Ovary (tissue), 3 donors: ENCODE measurements at regions not wholly inside any gene's neighbourhood (a gene's known extent, or its start where the extent isn't known, plus 50 kb on each side); places are given as distances from the start of the nearest gene placed in this dataset.

Source experiments
- POLR2A ChIP-seq: fragments of 450-650 bp; IDR thresholded peaks from one replicate; pipeline ENCODE4 v1.6.1; 2017; ENCODE audit warnings: antibody characterized with exemption, mild to moderate bottlenecking, moderate library complexity
- TF ChIP-seq, protein P1 (sequence below), 3 donors: fragments of 450-650 bp in 2 of 3; fragments of 200-600 bp in 1 of 3; IDR thresholded peaks; one replicate each; pipeline versions ENCODE4 v1.5.1 to v1.8.0; 2016 to 2022; ENCODE audit warnings: antibody characterized with exemption in 3 of 3, mild to moderate bottlenecking in 1 of 3
- donor health status: DM: no; HTN: no; CAD: no.

DNA sequence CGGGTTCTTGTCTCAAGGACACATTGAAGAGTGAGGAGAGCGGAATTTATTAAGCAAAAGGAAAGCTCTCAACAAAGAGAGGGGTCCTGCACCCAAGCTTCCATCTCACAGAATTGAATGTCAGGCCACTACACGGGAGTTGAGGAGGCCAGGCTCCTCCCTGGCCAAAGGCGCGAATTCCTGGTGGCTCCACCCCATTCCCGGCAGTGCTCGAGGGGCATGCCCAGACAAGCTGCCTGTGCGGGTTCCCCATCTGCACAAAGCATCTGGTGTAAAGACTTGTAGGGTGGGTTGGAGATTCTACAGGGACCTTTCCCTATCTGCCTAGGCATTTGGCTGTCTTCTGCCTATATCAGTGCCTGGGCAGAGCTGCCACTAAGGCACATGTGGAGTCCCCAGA, 648.5 kb upstream of the PKN2 start:
- no peak for TF ChIP-seq POLR2A
- TF ChIP-seq, protein P1, sequence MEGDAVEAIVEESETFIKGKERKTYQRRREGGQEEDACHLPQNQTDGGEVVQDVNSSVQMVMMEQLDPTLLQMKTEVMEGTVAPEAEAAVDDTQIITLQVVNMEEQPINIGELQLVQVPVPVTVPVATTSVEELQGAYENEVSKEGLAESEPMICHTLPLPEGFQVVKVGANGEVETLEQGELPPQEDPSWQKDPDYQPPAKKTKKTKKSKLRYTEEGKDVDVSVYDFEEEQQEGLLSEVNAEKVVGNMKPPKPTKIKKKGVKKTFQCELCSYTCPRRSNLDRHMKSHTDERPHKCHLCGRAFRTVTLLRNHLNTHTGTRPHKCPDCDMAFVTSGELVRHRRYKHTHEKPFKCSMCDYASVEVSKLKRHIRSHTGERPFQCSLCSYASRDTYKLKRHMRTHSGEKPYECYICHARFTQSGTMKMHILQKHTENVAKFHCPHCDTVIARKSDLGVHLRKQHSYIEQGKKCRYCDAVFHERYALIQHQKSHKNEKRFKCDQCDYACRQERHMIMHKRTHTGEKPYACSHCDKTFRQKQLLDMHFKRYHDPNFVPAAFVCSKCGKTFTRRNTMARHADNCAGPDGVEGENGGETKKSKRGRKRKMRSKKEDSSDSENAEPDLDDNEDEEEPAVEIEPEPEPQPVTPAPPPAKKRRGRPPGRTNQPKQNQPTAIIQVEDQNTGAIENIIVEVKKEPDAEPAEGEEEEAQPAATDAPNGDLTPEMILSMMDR (IDR thresholded peaks at IDR 0.05) = no peak
